SH-SY5Y (cell line): ENCODE measurements at regions not wholly inside any gene's neighbourhood (a gene's known extent, or its start where the extent isn't known, plus 50 kb on each side); places are given as distances from the start of the nearest gene placed in this dataset.

Source experiments
- GATA2 ChIP-seq: IDR thresholded peaks from 2 replicates; pipeline ENCODE4 v1.6.1; 2011; ENCODE audit warnings: mild to moderate bottlenecking, low read depth, low read length
- GATA3 ChIP-seq: IDR thresholded peaks from 2 replicates; pipeline ENCODE4 v1.6.1; 2011; ENCODE audit warnings: low read depth, mild to moderate bottlenecking, low read length, moderate library complexity

DNA sequence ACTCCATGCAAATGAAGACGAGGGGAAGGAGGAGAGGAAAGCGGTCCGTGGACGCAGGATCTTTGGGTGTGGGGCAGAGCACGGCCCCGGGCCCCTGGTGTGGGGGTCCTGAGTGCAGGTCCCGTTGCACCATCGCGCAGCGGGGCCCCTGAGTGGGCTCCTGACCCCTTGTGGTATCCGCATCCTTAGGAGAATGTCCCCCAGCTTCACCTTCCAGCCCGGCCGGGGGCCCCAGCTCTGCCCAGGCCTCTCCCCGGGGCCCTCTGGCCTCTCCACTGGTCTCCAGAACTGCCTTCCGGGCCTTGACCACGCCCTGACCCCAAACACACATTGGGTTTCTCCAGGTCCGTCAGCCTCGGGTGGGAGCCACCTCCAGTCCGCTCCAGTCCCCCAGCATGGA lies 431.8 kb upstream of the SALL3 start:
- TF ChIP-seq GATA2 (no peak), GATA3 (no peak)
